Subcutaneous abdominal adipose tissue (tissue), 5 donors: ENCODE measurements at regions not wholly inside any gene's neighbourhood (a gene's known extent, or its start where the extent isn't known, plus 50 kb on each side); places are given as distances from the start of the nearest gene placed in this dataset.
A peak's percentile ranks its signal among the peaks of the same experiment; 100 is the strongest.
"Not testable (repeated sequence)": the region's sequence is repeated elsewhere in the genome, so short reads cannot be mapped to it uniquely, and the experiment has no call there.

Experiments used
- H3K27ac ChIP-seq: one replicate; pipeline ENCODE4 v1.7.0; 2013; ENCODE audit warnings: low read depth, mild to moderate bottlenecking, inconsistent platforms, low read length, moderate library complexity
- H3K27me3 ChIP-seq, 5 donors: one replicate each; pipeline ENCODE4 v1.7.0; 2013; ENCODE audit warnings: low read length in 5 of 5, inconsistent platforms in 1 of 5; ENCODE audit not compliant: control insufficient read depth in 5 of 5, insufficient read depth in 4 of 5
- H3K36me3 ChIP-seq, 5 donors: one replicate each; pipeline ENCODE4 v1.7.0; 2013; ENCODE audit warnings: low read length in 5 of 5; ENCODE audit not compliant: control insufficient read depth in 5 of 5, insufficient read depth in 5 of 5
- H3K4me1 ChIP-seq, 5 donors: one replicate each; pipeline ENCODE4 v1.7.0; 2013; ENCODE audit warnings: low read length in 5 of 5, mild to moderate bottlenecking in 3 of 5, moderate library complexity in 1 of 5; ENCODE audit not compliant: control insufficient read depth in 5 of 5, insufficient read depth in 5 of 5
- H3K4me3 ChIP-seq, 5 donors: one replicate each; pipeline ENCODE4 v1.7.0; 2013; ENCODE audit warnings: low read length in 5 of 5, low read depth in 1 of 5
- H3K9ac ChIP-seq, 5 donors: one replicate each; pipeline ENCODE4 v1.7.0; 2013; ENCODE audit warnings: low read length in 5 of 5, mild to moderate bottlenecking in 4 of 5, moderate library complexity in 3 of 5
- H3K9me3 ChIP-seq, 5 donors: one replicate each; pipeline ENCODE4 v1.7.0; 2013; ENCODE audit warnings: low read length in 5 of 5; ENCODE audit not compliant: control insufficient read depth in 5 of 5
- donor health status: healthy.
- donor health status: healthy.
- donor health status: healthy.
- donor health status: healthy.
- donor health status: healthy.

GRCh38 chr16:31715915-31716314 lies 157.7 kb upstream of the ZNF267 start:
- Histone ChIP-seq H3K9me3 (peaks cover 0 to 2% (median 0%) of the 10 kb centered on the region in 5 donors), H3K27me3 (no peaks in the 10 kb centered on the region), H3K9ac (no peak overlapping the region), H3K4me3 (no peak overlapping the region), H3K4me1 (peaks cover 0 to 34% (median 25%) of the 10 kb centered on the region in 5 donors), H3K27ac (no peak overlapping the region), H3K36me3 (peaks cover 0 to 8% (median 6%) of the 10 kb centered on the region in 5 donors)

GRCh38 chr16:31718998-31719397 lies 154.6 kb upstream of the ZNF267 start:
- Histone ChIP-seq H3K9ac (no peak overlapping the region), H3K27ac (no peak overlapping the region), H3K36me3 (peaks cover 4 to 10% (median 8%) of the 10 kb centered on the region in 5 donors)

GRCh38 chr16:31727553-31727952 lies 146.1 kb upstream of the ZNF267 start:
- no peaks in the 10 kb centered on the region for H3K4me1 ChIP-seq
- peaks cover 0 to 24% (median 13%) of the 10 kb centered on the region in 5 donors for H3K9me3 ChIP-seq
- no peak overlapping the region for H3K27ac ChIP-seq
- peaks cover 11 to 40% (median 30%) of the 10 kb centered on the region in 5 donors for H3K36me3 ChIP-seq
- no peaks in the 10 kb centered on the region for H3K27me3 ChIP-seq
- H3K4me3 ChIP-seq, result no peak overlapping the region
- H3K9ac ChIP-seq, result no peak overlapping the region

More at GRCh38 chr16:31718998-31719397, 154.6 kb upstream of the ZNF267 start:
- Histone ChIP-seq H3K9me3 (peaks cover 0 to 2% (median 0%) of the 10 kb centered on the region in 5 donors), H3K4me1 (peaks cover 0 to 26% (median 22%) of the 10 kb centered on the region in 5 donors), H3K4me3 (no peak overlapping the region), H3K27me3 (no peaks in the 10 kb centered on the region)

GRCh38 chr16:31734265-31734664 lies 139.3 kb upstream of the ZNF267 start:
- no peaks in the 10 kb centered on the region for H3K27me3 ChIP-seq
- H3K9ac ChIP-seq, result no peak overlapping the region
- peaks cover 19 to 64% (median 37%) of the 10 kb centered on the region in 5 donors for H3K36me3 ChIP-seq
- H3K27ac ChIP-seq, result no peak overlapping the region
- no peaks in the 10 kb centered on the region for H3K4me1 ChIP-seq
- peaks cover 7 to 59% (median 32%) of the 10 kb centered on the region in 5 donors for H3K9me3 ChIP-seq
- H3K4me3 ChIP-seq, result no peak overlapping the region

GRCh38 chr16:31745098-31745497 lies 128.5 kb upstream of the ZNF267 start:
- peaks cover 9 to 35% (median 18%) of the 10 kb centered on the region in 5 donors for H3K36me3 ChIP-seq
- not testable (repeated sequence) for H3K9ac ChIP-seq, H3K4me1 ChIP-seq, H3K27ac ChIP-seq, H3K27me3 ChIP-seq
- peak overlapping the region in 2 of 5 donors; percentile 40 to 43 for H3K4me3 ChIP-seq
- peaks cover 35 to 77% (median 70%) of the 10 kb centered on the region in 5 donors for H3K9me3 ChIP-seq

GRCh38 chr16:31745900-31746299 lies 127.7 kb upstream of the ZNF267 start:
- H3K4me3 ChIP-seq, result peak overlapping the region in 3 of 5 donors; percentile 2 to 43 (median 32)
- H3K9me3 ChIP-seq, result peaks cover 35 to 77% (median 70%) of the 10 kb centered on the region in 5 donors
- peaks cover 9 to 32% (median 15%) of the 10 kb centered on the region in 5 donors for H3K36me3 ChIP-seq
- H3K9ac ChIP-seq, result no peak overlapping the region
- H3K4me1 ChIP-seq, result no peaks in the 10 kb centered on the region
- no peaks in the 10 kb centered on the region for H3K27me3 ChIP-seq
- no peak overlapping the region for H3K27ac ChIP-seq

- Histone ChIP-seq H3K4me3 (peak overlapping the region; percentile 12 to 57 (median 36)), H3K4me1 (no peaks in the 10 kb centered on the region), H3K27ac (no peak overlapping the region), H3K9ac (no peak overlapping the region), H3K27me3 (no peaks in the 10 kb centered on the region), H3K36me3 (peaks cover 23 to 48% (median 30%) of the 10 kb centered on the region in 5 donors), H3K9me3 (peaks cover 75 to 93% (median 87%) of the 10 kb centered on the region in 5 donors)
Observed at GRCh38 chr16:31754998-31755615, 118.5 kb upstream of the ZNF267 start.

- Histone ChIP-seq H3K27me3 (no peaks in the 10 kb centered on the region), H3K36me3 (peaks cover 0 to 17% (median 4%) of the 10 kb centered on the region in 5 donors), H3K27ac (no peak overlapping the region), H3K9ac (no peak overlapping the region), H3K4me1 (no peaks in the 10 kb centered on the region), H3K4me3 (peak overlapping the region; percentile 4 to 55 (median 50)), H3K9me3 (peaks cover 55 to 82% (median 71%) of the 10 kb centered on the region in 5 donors)
Observed at GRCh38 chr16:31764103-31764502, 109.5 kb upstream of the ZNF267 start.

- Histone ChIP-seq H3K27me3 (no peaks in the 10 kb centered on the region), H3K36me3 (peaks cover 0 to 9% (median 0%) of the 10 kb centered on the region in 5 donors), H3K27ac (no peak overlapping the region), H3K4me1 (no peaks in the 10 kb centered on the region), H3K4me3 (peak overlapping the region in 4 of 5 donors; percentile 14 to 39 (median 32)), H3K9ac (no peak overlapping the region), H3K9me3 (peaks cover 55 to 96% (median 85%) of the 10 kb centered on the region in 5 donors)
Observed at GRCh38 chr16:31767267-31767666, 106.3 kb upstream of the ZNF267 start.

GRCh38 chr16:31780342-31780741 lies 93.3 kb upstream of the ZNF267 start:
- Histone ChIP-seq H3K4me1 (no peaks in the 10 kb centered on the region), H3K36me3 (peaks cover 0 to 6% (median 0%) of the 10 kb centered on the region in 5 donors), H3K27ac (no peak overlapping the region), H3K9ac (no peak overlapping the region), H3K4me3 (peak overlapping the region in 4 of 5 donors; percentile 6 to 44 (median 42)), H3K27me3 (no peaks in the 10 kb centered on the region), H3K9me3 (peaks cover 27 to 87% (median 71%) of the 10 kb centered on the region in 5 donors)
